H9 (cell line): ENCODE measurements at regions not wholly inside any gene's neighbourhood (a gene's known extent, or its start where the extent isn't known, plus 50 kb on each side); places are given as distances from the start of the nearest gene placed in this dataset.

Source experiments
- DNase-seq: peaks from one replicate; pipeline ENCODE4 v3.0.0-alpha.2; 2017
- H2AFZ ChIP-seq: one replicate; pipeline ENCODE4 v1.6.1; 2013; ENCODE audit warnings: mild to moderate bottlenecking, low read length, control low read depth, moderate library complexity
- H2AK5ac ChIP-seq: 2 replicates; pipeline ENCODE4 v1.6.1; 2013; ENCODE audit warnings: low read length, control low read depth, mixed read lengths; ENCODE audit not compliant: insufficient read length
- H2BK120ac ChIP-seq: one replicate; pipeline ENCODE4 v1.6.1; 2013; ENCODE audit warnings: low read depth, mild to moderate bottlenecking, low read length, control low read depth, inconsistent platforms; ENCODE audit not compliant: poor library complexity, severe bottlenecking
- H2BK12ac ChIP-seq: 2 replicates; pipeline ENCODE4 v1.6.1; 2013; ENCODE audit warnings: low read length, control low read depth, mixed read lengths, low read depth; ENCODE audit not compliant: insufficient read length
- H2BK15ac ChIP-seq: 2 replicates; pipeline ENCODE4 v1.6.1; 2013; ENCODE audit warnings: low read depth, low read length, control low read depth
- H2BK20ac ChIP-seq: one replicate; pipeline ENCODE4 v1.6.1; 2013; ENCODE audit warnings: low read depth, mild to moderate bottlenecking, low read length, control low read depth, inconsistent platforms; ENCODE audit not compliant: poor library complexity, severe bottlenecking
- H2BK5ac ChIP-seq: 2 replicates; pipeline ENCODE4 v1.6.1; 2013; ENCODE audit warnings: low read length, control low read depth, mixed read lengths; ENCODE audit not compliant: insufficient read length
- H3K14ac ChIP-seq: 2 replicates; pipeline ENCODE4 v1.6.1; 2013; ENCODE audit warnings: low read length, control low read depth; ENCODE audit not compliant: insufficient read depth
- H3K18ac ChIP-seq: 2 replicates; pipeline ENCODE4 v1.6.1; 2013; ENCODE audit warnings: low read depth, mild to moderate bottlenecking, mixed read lengths, low read length, control low read depth; ENCODE audit not compliant: insufficient read length
- H3K23ac ChIP-seq: 2 replicates; pipeline ENCODE4 v1.6.1; 2013; ENCODE audit warnings: low read length, control low read depth, mixed read lengths, low read depth; ENCODE audit not compliant: insufficient read length
- H3K23me2 ChIP-seq: 2 replicates; pipeline ENCODE4 v1.6.1; 2013; ENCODE audit warnings: low read depth, mild to moderate bottlenecking, mixed read lengths, low read length, control low read depth; ENCODE audit not compliant: insufficient read length, poor library complexity, severe bottlenecking
- H3K27ac ChIP-seq: 2 replicates; pipeline ENCODE4 v1.5.1; 2013; ENCODE audit warnings: low read length, control low read depth, mixed read lengths, low read depth; ENCODE audit not compliant: insufficient read length
- H3K27me3 ChIP-seq: 2 replicates; pipeline ENCODE4 v1.6.1; 2013; ENCODE audit warnings: low read length, control low read depth, inconsistent platforms; ENCODE audit not compliant: insufficient read depth
- H3K4ac ChIP-seq: 2 replicates; pipeline ENCODE4 v1.6.1; 2013; ENCODE audit warnings: low read depth, mild to moderate bottlenecking, control low read depth, inconsistent platforms, low read length, moderate library complexity
- H3K4me1 ChIP-seq: 2 replicates; pipeline ENCODE4 v1.6.1; 2013; ENCODE audit warnings: low read length, control low read depth, inconsistent platforms; ENCODE audit not compliant: insufficient read depth
- H3K4me2 ChIP-seq: 2 replicates; pipeline ENCODE4 v1.6.1; 2013; ENCODE audit warnings: low read length, control low read depth, mixed read lengths; ENCODE audit not compliant: insufficient read length, insufficient read depth
- H3K56ac ChIP-seq: 2 replicates; pipeline ENCODE4 v1.6.1; 2013; ENCODE audit warnings: low read depth, mild to moderate bottlenecking, mixed read lengths, low read length, control low read depth; ENCODE audit not compliant: insufficient read length
- H3K79me1 ChIP-seq: 2 replicates; pipeline ENCODE4 v1.6.1; 2013; ENCODE audit warnings: low read depth, mild to moderate bottlenecking, moderate library complexity, low read length, control low read depth, inconsistent platforms; ENCODE audit not compliant: insufficient read depth, poor library complexity, severe bottlenecking
- H3K79me2 ChIP-seq: 2 replicates; pipeline ENCODE4 v1.6.1; 2013; ENCODE audit warnings: low read length, control low read depth, inconsistent platforms; ENCODE audit not compliant: insufficient read depth
- H3K9ac ChIP-seq: 2 replicates; pipeline ENCODE4 v1.6.1; 2013; ENCODE audit warnings: low read length, control low read depth, mixed read lengths; ENCODE audit not compliant: insufficient read length; ENCODE audit errors: extremely low read depth
- H3K9me3 ChIP-seq: one replicate; pipeline ENCODE4 v1.6.1; 2013; ENCODE audit warnings: low read depth, low read length, inconsistent platforms; ENCODE audit not compliant: control insufficient read depth
- H3T11ph ChIP-seq: one replicate; pipeline ENCODE4 v1.6.1; 2013; ENCODE audit warnings: mild to moderate bottlenecking, low read length, control low read depth, inconsistent platforms
- H4K20me1 ChIP-seq: one replicate; pipeline ENCODE4 v1.6.1; 2013; ENCODE audit not compliant: control insufficient read depth, insufficient read length, insufficient read depth
- H4K5ac ChIP-seq: 2 replicates; pipeline ENCODE4 v1.6.1; 2013; ENCODE audit warnings: low read depth, mild to moderate bottlenecking, mixed read lengths, low read length, control low read depth; ENCODE audit not compliant: insufficient read length
- H4K8ac ChIP-seq: replicated peaks from 2 replicates; pipeline ENCODE4 v1.6.1; 2013; ENCODE audit warnings: low read length, control low read depth, mixed read lengths, low read depth; ENCODE audit not compliant: insufficient read length
- H4K91ac ChIP-seq: 2 replicates; pipeline ENCODE4 v1.6.1; 2013; ENCODE audit warnings: low read depth, mild to moderate bottlenecking, moderate library complexity, mixed read lengths, low read length, control low read depth; ENCODE audit not compliant: insufficient read length
- H3K27ac Mint-ChIP-seq, 3 experiments: 2 replicates in 2 of 3; 3 replicates in 1 of 3; pipeline ENCODE4 v1.8.0; 2020 to 2021; ENCODE audit warnings: mixed read lengths in 3 of 3, mild to moderate bottlenecking in 1 of 3, moderate library complexity in 1 of 3
- H3K27me3 Mint-ChIP-seq: 2 replicates; pipeline ENCODE4 v1.8.0; 2021; ENCODE audit warnings: low read depth, mild to moderate bottlenecking, moderate library complexity, mixed read lengths
- H3K36me3 Mint-ChIP-seq, 3 experiments: 2 replicates in 2 of 3; 3 replicates in 1 of 3; pipeline ENCODE4 v1.8.0; 2020 to 2021; ENCODE audit warnings: low read depth in 3 of 3, mixed read lengths in 3 of 3; ENCODE audit not compliant: insufficient read depth in 1 of 3
- H3K4me1 Mint-ChIP-seq, 2 experiments: 2 replicates each; pipeline ENCODE4 v1.8.0; 2020; ENCODE audit warnings: mixed read lengths in 2 of 2
- H3K4me3 Mint-ChIP-seq, 2 experiments: 2 replicates in 1 of 2; 3 replicates in 1 of 2; pipeline ENCODE4 v1.8.0; 2020 to 2021; ENCODE audit warnings: mild to moderate bottlenecking in 2 of 2, mixed read lengths in 2 of 2, moderate library complexity in 1 of 2
- H3K9me3 Mint-ChIP-seq, 2 experiments: 2 replicates in 1 of 2; 3 replicates in 1 of 2; pipeline ENCODE4 v1.8.0; 2020; ENCODE audit warnings: mild to moderate bottlenecking in 2 of 2, mixed read lengths in 2 of 2, moderate library complexity in 1 of 2
- CTCF ChIP-seq: fragments of 200-600 bp; sonication (generic); conservative IDR thresholded peaks from 3 replicates; pipeline ENCODE4 v1.8.0; 2021; ENCODE audit warnings: antibody characterized with exemption, mild to moderate bottlenecking
- WGBS: extraction: QIAGEN DNeasy Blood & Tissue Kit; methylation state at CpG from one replicate; pipeline ENCODE4 v1.1.7; 2013; ENCODE audit warnings: missing lambda C conversion rate, low lambda C conversion rate, mixed read lengths; ENCODE audit not compliant: insufficient read length; ENCODE audit errors: extremely low coverage; 5-methylcytosine and 5-hydroxymethylcytosine counted together

DNA sequence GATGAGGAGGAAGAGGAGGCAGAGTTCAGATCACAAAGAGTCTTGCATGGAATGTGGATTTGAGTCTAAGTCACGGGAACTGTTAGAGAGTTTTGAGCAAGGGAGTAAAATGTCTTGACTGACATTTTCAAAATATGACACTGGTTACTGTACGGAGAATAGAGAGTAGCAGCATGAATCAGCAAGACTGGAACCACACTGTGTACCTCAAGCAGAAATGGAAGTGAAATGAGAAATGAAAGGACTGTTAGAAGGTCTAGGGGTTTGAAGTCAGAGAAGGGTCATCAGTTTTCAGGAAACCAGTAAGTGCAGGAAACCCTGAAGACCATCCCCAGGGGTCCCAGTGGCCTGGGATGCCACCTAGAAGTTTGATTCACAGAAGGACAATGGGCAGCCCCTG, 236.3 kb downstream of the GALC start:
- no peak overlapping the region for H2AK5ac ChIP-seq
- no peak overlapping the region for H3K18ac ChIP-seq
- H3K9me3 Mint-ChIP-seq = peaks cover 1 to 7% of the 10 kb centered on the region in 2 experiments; a peak in 4 of 5 replicates
- H3K27me3 ChIP-seq = no peaks in the 10 kb centered on the region
- no peak overlapping the region for H3K23ac ChIP-seq
- H3K79me1 ChIP-seq = no peaks in the 10 kb centered on the region
- H4K5ac ChIP-seq = no peak overlapping the region
- H3K4me1 ChIP-seq = no peaks in the 10 kb centered on the region
- no peak overlapping the region for H2BK12ac ChIP-seq
- no peak overlapping the region for H4K91ac ChIP-seq
- no peak overlapping the region for H3K56ac ChIP-seq
- no peaks in the 10 kb centered on the region for H3K9me3 ChIP-seq
- DNase-seq = no peak
- no peak overlapping the region for H3K4me2 ChIP-seq
- no peak overlapping the region for H3K27ac ChIP-seq
- H4K8ac ChIP-seq = no peak overlapping the region
- no peak overlapping the region; a peak in 1 of 7 replicates for H3K27ac Mint-ChIP-seq
- H2BK120ac ChIP-seq = no peak overlapping the region
- no peak overlapping the region for H3K4ac ChIP-seq
- no peak overlapping the region for H3K14ac ChIP-seq
- H2BK20ac ChIP-seq = no peak overlapping the region
- no peak overlapping the region for H3K4me3 Mint-ChIP-seq
- no peaks in the 10 kb centered on the region for H3K23me2 ChIP-seq
- no peak for TF ChIP-seq CTCF
- H2AFZ ChIP-seq = no peak overlapping the region
- H3K27me3 Mint-ChIP-seq = no peaks in the 10 kb centered on the region; the same call in 1 of the 2 replicates
- H4K20me1 ChIP-seq = no peaks in the 10 kb centered on the region
- peaks cover 0 to 2% (median under 1%) of the 10 kb centered on the region in 3 experiments; a peak in 4 of 7 replicates for H3K36me3 Mint-ChIP-seq
- no peak overlapping the region for H2BK5ac ChIP-seq
- H3K79me2 ChIP-seq = no peaks in the 10 kb centered on the region
- H2BK15ac ChIP-seq = no peak overlapping the region
- WGBS = no CpG with 5 or more reads among the region's 2 CpGs
- no peak overlapping the region for H3T11ph ChIP-seq
- H3K4me1 Mint-ChIP-seq = 0 out of 4 replicates have a peak, but pooled peaks cover 0 to under 1% of the 10 kb centered on the region in 2 experiments
- no peak overlapping the region for H3K9ac ChIP-seq
